COLO668 (cell line): ENCODE measurements at regions not wholly inside any gene's neighbourhood (a gene's known extent, or its start where the extent isn't known, plus 50 kb on each side); places are given as distances from the start of the nearest gene placed in this dataset.

Experiments
- DNase-seq: peaks from one replicate; lab custom pipeline; 2025; ENCODE audit not compliant: unreplicated experiment; lab: John Stamatoyannopoulos, UW

DNA sequence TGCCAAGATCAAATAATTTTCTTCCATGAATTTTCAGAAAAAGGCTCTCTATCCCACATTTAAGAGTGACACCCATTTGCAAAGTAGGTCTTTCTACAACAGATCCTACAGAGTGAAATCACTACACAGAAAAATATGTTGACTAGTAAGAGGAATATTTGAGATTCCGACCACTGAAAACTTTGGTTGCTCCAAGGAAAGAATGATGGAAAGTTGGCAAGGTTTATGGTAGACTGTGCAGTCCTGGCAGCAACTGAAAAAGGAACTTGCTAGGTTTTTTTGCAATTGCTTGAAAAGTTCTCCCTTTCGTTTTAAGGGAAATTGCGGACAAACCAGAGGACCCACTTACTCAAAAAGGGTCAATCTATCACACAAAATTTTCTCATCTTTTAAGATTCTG is 83.1 kb upstream of the TSPAN8 start:
- DNase-seq = no peak

DNA sequence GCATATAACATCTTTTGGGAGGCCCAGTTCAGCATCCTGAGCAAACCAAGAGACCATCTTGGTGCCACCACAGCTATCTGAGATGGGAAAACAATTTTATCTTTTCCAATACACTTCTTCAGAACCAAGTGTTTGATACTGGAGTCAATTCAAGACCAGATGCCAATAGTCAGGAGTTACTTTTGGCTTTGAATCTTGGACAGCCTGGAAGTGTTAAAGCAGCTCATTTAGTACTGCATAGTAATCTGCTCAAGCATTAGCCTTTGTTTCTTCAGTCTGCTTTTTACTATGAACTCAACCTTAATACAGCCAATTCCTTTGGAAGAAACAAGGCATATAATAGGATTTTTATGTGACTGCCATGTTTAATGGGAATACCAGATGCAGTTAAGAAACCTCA is 81.9 kb upstream of the TSPAN8 start:
- no peak for DNase-seq

DNA sequence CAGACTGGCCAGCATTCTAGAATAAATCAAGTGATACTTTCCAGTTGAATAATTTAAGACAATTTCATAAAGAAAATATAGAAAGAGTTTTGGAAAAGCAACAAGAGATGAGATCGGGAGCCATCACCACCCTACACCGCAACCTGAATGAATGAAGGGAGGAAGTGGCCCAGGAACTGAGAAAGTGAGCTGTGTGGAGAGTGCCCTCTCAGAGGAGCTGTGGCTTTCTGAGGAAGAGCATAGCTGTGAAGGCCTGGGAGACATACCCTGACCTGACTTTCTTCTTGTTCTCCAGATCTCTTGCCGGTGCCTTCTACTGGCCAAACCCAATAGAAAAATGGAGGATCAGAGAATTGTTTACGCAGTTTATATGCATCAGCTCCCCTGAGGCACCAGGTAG is 79.3 kb upstream of the TSPAN8 start:
- no peak for DNase-seq

DNA sequence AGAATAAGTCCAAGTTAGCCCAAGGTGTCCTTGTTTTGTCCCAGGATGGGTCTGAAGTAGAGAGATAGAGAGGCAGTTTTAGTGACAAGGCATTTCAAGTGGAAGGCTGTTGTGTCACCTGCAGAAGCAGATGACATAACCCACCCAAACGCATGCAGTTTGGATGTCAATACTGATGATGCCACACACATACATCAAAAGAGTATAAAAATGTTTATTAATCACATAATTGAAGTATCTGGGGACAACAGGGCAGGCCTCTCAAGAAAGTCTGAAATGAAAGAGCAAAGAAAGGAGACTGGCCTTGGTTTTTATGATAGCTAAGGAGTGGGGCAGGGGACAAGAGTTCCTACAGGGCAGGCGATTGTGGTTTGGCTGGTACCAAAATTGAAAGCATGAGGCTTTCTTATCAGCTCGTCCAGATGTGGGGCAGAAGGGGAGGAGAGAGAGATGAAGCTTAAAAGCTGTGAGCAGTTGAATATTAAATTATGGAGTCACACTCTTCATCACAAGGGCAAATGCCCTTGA is 78.4 kb upstream of the TSPAN8 start:
- DNase-seq = no peak

DNA sequence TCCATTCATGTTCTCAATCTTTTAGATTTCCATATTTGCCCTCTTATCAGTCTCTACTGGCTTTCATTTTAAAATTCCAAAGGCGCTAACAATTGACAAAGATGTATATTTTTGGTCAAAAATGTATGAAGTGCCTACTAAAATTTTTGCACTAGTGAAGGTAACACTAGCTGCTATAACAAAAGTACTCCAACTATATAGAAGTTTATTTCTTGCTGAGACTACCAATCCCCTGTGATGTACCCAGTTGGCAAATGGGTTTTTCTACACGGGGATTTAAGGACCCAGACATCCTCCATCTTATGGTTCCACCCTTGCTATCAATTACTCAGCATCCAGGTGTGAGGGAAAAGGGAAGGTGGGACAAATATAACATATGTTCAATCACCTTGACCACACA is 75.3 kb upstream of the TSPAN8 start:
- no peak for DNase-seq

DNA sequence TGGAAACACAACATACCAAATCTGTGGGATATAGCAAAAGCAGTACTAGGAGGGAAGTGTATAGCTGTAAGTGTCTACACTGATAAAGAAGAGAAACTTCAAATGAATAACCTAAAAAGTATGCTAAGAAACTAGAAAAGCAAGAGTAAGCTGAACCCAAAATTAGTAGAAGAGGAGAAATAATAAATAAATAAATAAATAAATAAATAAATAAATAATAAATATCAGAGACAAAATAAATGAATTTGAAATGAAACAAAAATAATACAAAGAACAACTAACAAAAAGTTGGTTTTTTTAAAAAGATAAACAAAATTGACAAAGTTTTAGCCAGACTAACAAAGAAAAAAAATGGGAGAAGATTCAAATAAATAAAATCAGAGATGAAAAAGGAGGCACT is 72.7 kb upstream of the TSPAN8 start:
- no peak for DNase-seq

DNA sequence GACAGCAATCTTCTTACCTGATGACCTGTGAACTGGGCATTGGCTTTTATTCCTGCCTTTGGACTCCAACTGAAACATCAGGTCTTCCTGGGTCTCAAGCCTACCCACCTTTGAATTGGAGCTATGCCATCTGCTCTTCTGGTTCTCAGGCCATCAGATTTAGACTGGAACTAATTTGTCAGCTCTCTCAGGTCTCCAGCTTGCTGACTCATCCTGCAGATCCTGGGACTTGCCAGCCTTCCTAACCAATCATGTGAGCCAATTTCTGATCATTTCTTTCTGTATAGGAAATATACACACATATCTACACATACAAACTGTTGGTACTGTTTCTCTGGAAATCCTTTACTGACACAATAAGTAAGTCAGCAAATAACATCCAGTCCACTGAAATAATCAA is 65.3 kb upstream of the TSPAN8 start:
- DNase-seq = no peak

DNA sequence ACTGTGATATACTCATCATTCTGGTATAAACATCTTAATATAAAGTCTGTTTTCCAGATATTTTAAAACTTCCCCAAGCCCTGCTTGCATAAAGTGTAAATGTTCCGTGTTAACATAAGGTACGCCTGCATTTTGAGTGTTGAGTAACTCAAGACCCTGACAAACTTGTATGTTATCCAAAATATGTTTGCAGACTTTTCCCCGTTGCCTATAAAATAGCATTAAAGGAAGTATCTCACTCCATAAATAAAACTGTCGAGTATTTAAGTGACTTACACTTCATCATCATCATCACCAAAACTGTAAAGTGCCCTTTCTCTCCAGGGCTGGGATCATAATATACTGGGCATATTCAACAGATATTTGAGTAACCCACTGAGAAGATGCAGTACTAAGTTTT is 64.6 kb upstream of the TSPAN8 start:
- DNase-seq = no peak

DNA sequence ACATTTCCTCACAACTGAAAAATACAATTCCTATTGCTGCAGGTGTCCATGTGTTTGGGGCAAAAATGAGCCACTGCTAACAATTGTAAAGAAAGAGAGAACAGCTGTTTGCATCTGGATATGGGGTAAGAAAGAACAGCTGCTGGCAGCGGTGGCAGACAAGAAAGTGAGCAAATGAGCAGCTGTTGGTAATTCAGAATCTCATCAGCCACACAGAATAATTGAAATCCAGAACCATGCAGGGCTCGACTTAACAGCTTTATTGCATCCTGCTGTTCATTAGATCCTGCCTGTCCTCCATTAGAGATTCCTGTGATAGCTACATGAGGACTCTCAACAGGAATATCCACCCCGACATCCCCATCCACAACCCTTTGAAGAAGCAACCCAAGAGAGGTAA is 62.5 kb upstream of the TSPAN8 start:
- no peak for DNase-seq

DNA sequence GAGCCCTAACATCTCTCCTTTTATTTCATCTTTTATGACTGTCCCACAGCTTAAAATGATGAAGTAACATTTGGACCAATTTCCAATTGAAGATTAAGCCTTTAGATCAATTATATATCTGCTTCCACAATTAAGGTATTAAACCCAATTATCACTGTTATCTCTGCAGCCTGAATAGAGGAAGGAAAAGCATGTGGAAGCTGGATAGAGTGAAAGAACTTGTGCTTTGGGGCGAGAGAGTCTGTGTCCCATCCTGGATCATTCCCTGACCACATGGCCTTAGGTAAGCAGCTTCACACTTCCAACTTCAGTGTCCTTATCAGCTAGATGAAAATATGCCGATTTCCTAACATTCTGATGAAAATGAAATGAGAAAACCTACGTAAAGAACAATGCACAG is 61.4 kb upstream of the TSPAN8 start:
- DNase-seq = no peak

DNA sequence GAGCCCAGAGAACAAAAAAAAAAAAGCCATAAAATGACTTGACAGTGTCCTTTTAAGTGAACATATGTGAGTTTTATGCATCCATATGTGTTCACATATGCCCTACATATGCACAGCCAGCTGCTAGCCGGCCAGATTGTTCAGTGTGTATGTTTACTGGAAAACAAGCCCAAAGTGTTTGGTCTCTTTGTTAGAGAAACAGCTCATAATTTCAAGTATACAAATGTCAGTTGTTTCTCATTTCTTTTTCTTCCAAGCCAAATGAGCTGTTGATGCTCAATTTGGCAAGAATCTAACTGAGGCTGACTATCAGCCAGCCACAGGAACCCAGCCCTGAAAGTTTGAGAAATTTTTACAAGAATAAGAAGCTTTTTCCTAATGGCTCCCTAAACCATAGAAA is 60.8 kb upstream of the TSPAN8 start:
- DNase-seq = no peak

DNA sequence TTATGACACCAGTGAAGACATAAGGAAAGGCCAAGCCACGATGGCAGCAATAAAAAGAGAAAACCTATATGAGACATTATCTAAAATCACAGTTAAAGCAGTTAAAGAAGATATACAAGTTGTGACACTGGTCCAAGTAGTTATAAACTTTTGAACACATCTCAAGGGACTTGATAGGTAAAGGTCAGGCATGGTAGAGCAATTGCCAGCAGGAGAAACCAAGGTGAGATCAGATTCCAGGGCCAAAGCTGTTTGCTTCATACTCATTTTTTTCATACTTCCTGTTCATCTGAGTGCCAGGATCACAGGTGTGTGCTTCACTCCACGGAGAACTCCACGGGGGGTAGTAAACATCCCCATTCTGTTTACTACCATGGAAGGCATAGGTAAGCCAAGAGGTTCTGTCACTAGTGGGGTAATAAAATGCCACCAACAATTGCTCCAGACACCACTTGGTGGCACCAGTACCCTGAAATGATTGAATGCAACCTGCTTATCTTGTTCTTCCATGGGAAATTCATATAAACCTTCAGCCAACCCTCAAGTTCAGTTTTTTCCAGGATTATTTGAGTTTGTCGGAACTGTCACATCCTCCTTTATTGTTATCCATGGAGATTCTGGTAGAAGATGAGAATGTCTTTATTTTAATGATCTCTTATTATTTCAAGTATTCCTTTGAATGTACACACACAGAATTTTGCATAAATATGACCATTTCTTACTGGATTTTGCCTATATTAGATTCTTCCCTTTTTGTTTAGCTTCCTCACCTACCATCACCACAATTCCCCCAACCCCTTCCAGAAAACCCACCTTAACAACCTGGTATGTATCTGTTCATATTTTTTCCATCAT is 59.2 kb upstream of the TSPAN8 start:
- peak; percentile 54 for DNase-seq

DNA sequence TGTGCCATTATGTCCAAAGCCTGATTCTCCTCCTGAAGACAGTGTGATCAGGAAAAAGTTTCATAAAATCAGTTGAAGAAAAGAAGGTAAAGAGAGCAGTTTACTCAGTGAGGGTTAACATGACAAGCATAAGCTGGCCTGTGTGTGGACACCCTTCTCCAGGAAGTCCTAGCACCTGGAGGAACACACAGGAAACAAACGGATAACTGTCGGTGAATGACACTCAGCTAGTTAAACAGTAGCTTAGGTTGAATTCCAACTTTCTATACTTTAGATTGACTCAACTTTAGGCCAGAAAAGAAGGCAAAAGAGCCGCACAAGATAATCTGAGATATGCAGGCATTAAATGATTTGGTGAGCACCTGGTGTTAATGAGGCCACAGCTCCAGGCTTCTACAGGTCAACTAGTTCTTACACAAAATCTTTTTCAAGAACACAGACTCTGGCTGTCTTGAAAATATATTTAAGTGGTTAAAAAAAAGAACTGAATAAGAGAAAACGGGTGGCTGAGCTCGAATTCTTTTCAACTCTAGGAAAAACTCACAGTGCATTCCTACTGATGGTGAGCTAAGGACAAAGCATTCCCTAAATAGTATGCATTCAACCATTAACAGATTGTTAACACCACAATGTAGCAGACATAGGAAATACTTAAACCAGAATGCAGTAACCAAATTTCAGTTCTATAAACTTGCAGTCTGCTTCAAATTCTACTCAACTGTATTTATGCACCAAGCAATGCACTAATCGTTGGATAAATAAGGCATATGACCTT is 56.9 kb upstream of the TSPAN8 start:
- no peak for DNase-seq

DNA sequence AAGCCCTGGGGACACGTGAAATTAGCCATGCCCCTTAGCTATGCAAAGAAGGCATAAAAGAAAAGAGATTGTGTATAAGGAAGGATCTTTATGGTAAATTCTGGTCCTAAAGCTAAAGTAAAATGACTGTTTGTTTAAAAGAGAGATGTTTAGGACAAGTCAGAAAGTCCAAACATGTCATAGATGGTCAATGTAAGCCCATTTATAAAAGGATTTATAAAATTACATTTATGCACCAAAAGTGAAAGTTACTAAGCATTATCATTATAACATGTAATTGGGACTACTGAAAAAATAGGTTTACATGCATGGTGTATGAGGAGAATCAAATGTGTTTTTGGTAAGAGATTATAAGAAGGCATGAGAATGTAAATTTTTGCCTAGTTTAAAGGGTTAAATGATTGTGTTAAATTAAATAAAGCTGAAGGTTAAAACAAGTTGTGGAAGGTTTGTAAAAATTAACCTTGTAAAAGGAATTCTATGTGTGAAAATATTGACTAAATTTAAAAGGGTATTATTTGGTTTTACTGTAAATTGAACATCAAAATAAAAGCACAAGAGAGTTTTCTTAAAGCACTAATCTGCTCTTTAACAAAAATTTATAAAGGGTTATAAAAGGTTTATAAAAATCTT is 50.4 kb upstream of the TSPAN8 start:
- no peak for DNase-seq
